Stimulated activated CD8-positive, alpha-beta memory T cell treated with anti-CD3 and anti-CD28 coated beads, Interleukin-7, amount 100 ng/mL, for 48 hours (primary cell): ENCODE measurements at regions not wholly inside any gene's neighbourhood (a gene's known extent, or its start where the extent isn't known, plus 50 kb on each side); places are given as distances from the start of the nearest gene placed in this dataset.

ENCODE experiments used
- DNase-seq, 2 donors: peaks; one replicate each; pipeline ENCODE4 v3.0.0-alpha.2; 2020; ENCODE audit warnings: low read depth in 1 of 2; ENCODE audit errors: extremely low read depth in 1 of 2

DNA sequence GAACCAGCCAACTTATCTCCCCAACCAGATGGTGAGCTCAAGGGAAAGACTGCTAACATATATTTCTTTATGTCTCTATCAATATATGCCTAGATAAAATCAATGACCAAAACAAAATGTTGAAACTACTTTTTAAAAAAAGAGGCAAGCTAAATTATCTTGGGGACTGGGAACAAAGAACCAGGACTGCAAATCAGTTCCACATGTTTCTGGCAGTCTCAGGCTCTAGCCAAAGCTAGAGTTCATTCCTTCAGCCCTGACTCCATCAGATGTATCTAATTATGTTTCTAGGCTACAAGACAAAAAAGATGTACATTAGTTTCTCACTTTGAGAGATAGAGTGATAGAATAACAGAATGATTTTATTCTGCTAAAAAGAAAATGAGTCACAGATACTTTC, 1290.3 kb upstream of the SORCS1 start:
- no peak for DNase-seq

DNA sequence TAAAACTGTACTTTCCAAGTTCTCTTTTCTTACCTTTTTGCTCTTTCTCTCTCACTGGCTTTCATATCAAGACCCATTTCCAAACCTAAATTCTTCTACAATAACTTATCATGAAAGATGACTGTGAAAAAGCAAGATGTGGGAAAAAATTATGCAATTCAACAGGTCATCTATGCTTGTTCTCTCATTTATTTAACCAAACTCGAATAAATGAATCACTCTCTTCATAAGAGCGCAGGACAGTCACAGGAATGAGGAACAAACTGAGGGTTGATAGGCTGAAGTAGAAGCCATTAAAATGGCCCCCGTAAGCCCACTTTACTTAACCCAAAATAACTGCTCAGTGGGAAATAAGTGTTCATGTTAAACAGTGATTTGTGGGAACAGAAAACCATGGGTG, 1289.7 kb upstream of the SORCS1 start:
- DNase-seq = no peak

DNA sequence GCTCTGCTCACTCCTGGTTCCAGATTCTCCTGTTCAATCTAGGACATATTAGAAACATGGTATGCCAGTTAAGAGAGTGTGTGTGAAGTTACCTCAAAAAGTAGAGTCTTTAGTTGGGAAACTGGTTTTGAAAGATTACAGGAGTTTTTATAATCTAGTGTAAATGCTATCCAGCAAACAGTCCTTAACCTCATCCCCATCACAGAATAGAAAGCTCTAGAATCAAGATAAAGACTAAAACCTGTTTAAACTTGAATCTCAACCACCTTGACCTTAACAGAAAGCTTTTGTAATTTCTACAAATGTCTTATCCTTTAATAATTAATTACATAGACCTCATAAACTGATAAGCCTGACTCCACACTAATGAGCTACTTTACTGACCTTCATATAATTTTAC, 1288.7 kb upstream of the SORCS1 start:
- no peak for DNase-seq

DNA sequence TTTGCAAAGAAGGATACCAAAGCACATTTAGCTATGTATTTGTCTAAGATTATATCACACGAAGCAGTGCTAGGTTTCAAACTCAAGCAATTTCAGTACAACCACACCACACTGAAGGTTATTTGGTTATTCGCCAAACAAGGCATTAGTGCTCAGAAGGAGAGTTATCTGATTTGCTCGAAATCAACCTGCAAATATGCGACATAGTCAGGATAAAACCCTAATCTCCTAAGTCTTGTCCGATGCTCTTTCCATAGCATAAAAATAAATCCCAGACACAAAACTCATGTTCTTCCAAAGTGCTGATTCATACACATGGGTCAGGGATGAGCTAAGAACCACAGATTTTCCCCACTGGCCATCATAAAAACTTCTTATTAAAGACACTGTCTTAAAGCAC, 1288.0 kb upstream of the SORCS1 start:
- no peak for DNase-seq

DNA sequence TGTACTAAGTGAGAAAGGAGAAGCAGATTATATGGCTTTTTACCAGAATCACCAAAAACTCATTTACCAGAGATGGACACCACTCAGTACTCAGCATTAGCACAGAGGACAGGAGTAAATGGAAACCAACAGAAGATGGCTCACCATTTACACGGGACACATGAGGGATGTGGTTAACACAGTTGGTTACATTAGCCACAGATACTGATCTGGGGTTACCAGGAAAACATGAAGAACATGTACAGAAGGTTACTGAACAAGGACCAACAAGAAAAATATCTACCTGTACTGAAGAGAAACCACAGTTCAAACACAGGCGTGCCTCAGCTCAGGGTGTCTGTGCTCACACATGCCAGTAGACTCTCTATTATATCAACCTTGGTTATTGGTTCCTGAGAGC, 1285.8 kb upstream of the SORCS1 start:
- DNase-seq = no peak

DNA sequence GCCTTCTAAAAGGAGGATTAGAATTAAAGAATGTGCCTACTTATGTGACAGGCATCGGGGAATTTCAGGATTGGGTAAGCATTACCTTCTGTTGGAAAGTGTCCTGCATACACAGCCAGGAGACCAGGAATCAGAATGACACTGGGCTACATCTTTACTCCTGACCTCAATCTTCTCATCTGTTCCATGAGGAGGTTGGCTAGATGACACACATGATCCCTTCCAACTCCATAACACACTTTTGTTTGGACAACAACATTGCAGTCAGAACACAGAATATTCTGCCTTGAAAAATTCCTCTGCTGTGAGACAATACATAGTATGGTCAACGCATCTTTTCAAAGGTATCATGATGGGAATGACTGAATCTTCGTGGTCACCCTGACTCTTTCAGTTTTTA, 1281.2 kb upstream of the SORCS1 start:
- DNase-seq = no peak

DNA sequence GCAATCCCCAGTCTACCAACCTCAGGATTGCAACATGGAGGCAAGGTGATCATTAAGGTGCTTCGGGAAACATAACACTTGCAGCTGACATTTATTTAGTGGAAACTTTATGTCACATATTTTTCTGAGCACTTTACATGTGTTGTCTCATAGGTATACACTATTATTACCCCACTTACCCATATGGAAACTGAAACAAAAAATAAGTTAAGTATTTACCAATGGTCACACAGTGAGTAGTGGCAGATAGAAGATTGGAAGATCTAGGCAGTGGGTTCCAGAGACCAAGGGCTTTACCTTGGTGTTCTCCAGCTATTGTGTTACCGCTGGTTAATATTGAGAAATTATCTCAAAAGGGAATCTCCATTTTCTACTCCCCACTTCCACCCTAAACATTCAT, 1279.1 kb upstream of the SORCS1 start:
- DNase-seq = no peak

DNA sequence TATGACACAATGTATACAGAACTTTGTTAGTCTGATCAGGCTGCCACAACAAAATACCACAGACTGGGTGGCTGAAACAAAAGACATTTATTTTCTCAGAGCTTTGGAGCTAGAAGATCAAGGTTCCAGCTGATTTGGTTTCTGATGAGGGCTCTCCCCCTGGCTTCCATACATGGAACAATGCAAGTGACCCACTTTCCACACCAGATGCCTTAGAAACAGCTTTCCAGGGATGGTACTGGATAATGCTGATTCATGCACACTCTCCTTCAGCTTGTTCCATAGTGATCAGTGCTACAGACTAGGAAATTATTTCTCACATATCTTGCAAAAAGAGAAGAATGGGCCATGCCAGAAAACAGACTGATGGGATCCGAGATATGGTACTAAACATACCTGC, 1274.9 kb upstream of the SORCS1 start:
- no peak for DNase-seq

DNA sequence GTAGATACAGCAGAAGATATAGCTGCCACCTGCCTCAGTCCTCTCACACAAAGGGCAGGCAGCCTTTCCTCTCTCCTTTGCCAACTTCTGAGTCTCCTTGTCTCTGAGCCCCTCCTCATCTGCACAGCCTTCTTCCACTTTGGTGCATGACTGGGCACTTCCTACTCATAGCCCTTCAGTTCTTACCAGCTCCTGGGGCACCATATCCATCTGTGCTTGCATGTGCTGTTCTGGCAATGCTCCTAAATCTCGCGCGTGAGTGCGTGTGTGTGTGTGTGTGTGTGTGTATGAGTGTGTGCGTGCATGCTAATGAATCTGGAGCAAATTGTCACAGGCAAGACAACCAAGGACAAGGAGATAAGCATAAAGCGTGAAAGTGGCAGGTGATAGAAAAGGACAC, 1271.6 kb upstream of the SORCS1 start:
- no peak for DNase-seq

DNA sequence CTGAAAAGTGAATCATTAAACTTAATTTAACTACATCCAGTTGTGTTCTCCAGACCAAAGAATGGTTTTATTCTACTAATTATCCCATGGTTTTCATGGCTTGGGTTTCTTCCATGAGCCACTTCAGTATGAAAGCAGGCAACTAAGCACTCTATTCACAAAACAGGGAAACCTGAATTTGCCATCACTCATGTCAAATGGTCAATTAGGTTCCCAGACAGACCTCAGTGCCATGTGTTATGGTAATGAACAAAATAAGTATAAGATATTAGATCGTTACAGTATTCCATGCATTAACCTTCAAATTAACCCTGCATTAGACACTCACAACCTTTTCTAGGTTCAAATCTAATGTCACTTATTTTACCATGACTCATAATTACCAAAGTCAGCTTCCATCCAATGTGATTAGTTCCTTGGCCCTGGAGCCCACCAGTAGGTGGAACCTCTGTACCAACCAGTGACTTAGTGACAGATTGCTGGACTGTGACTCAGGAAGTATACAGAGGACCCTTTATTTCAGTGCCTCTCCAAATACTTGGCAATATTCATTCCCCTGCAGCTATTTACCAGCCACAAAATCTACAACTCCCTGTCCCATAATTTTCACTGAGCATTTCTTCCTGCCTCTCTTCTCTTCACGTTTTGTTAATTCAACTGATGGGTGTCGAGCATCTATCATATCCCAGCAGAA, 1270.2 kb upstream of the SORCS1 start:
- DNase-seq = no peak

DNA sequence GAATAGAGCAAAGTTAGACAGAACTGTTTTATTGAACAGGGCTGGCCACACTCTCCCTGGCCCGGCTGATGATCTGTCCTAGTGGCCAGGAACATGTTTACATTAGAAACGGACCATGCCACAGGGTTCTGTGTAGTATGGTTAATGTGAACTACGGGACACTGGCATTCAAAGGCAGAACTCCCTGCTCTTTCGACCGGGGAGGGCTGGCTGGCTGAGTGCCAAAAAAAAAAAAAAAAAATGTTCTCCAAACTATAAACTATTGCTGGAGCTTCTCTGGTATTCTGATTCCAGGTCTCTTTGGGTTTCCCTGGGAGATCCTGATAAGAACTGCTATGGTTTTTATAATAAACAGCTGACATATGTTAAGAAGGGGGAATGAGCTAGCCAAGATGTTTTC, 1262.6 kb upstream of the SORCS1 start:
- no peak for DNase-seq

DNA sequence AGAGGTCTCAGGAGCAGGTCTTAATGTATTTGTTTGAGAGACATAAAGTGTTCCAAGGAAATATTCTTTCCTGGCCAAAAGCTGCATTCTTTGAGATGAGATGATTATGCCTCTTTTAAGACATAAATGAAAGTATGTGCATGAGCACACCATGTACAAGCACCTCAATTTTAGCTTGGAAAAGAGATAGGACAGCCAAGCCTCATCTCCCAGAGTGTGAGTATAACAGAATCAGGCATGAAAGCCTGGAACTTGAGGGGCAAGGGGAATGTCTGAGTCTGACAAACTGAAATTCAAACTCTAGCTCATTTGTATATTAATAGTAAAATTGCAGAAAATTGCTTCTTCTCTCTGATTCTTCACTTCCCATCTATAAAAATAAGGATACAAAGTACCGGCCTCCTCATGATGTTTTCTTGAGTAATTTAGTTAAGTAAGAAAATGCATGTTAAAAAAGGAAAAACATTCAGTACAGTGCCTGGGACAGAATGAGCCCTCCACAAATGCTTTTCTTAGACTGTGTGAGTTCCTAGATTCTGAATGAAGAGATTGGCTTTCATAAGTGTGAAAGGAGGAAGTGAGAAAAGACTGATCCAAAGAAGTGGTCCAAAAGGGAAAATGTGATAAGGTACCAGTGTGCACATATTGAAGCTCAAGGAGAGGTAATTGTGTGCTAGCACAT, 1260.9 kb upstream of the SORCS1 start:
- no peak for DNase-seq

DNA sequence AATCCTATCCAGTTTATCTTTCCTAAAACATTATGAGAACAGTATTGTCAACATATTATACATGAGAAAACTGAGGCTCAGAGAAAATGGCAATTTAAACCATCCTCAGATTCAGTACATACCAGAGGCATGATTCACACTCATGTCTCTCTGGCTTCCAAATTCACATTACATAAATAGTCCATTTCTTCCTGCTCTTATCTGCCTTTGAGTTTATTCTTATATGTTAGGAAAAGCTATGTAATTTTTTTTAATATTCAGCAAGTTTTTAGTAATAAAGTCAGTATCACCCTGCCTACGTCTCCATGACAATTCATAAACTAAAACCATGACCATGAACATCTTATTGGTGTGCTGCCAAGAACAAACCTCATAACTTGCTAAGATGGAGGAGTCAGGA, 1260.2 kb upstream of the SORCS1 start:
- DNase-seq = no peak

DNA sequence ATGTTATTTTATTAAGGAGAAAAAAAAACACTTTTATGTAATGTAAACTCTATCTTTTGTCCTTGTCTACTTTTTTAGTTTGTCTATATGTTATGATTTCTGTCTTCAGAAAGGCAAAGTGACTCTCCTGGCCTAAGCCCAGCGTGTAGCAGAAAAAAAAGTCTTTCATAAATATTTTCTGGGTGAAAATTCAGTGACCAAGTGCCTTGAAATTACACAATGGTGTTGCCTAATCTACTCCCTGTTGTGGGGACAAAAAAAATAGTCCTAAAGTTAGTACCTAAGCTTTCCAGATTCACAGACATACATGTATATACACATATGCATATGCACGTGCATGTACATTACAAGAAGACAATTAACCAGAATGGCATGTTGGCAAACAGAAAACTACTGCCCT, 1257.8 kb upstream of the SORCS1 start:
- no peak for DNase-seq

DNA sequence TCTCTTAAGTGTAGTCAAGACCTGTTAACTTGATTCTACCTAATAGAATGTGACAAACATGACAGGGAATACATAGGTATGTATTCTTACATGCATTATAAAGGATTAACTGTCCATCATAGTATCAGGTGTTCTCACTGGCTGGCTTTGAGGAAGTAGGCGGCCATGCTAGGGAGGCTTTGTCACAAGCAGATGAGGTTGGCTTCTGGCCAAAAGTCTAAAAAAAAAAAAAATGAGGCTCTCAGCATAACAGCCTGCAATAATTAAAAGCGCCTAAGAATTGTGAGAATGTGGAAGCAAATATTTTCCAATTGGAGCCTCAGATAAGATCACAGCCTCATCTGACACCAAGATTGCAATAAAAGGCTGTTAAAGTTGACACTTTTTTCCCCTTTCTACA, 1256.8 kb upstream of the SORCS1 start:
- no peak for DNase-seq

DNA sequence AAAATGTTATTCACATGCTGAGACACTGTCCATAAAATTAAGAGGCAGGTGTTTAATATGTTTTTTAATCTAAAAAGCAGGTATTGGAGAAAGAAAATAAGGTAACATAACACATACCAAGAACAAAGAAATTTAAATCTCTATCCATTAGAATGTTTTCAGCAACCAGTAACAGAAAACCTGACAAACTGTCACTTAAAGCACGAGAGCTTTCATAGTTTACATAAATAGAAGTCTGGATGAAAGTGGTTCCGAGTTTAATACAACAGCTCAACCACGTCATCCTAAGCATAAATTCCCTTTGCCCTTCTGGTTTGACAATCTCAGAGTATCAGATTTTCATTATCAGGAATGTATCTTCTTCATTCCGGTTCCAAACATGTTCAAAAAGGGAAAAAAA, 1249.4 kb upstream of the SORCS1 start:
- DNase-seq = no peak

DNA sequence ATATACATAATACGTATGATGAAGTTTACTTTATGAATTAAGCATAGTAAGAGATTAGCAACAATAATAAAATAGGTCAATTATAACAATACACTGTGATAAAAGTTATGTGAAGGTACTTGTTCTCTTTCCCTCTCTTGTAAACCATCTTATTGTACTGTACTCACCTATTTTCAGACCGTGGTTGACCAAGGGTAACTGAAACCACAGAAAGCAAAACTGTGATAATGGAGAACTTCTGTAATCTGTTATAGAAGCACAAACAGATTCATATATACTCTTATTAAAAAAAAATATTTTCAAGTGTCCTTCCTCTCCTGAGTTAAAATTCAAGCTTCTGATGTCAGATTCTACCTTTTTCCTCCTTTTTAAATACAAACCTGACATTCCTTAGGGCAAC, 1247.8 kb upstream of the SORCS1 start:
- DNase-seq = no peak

DNA sequence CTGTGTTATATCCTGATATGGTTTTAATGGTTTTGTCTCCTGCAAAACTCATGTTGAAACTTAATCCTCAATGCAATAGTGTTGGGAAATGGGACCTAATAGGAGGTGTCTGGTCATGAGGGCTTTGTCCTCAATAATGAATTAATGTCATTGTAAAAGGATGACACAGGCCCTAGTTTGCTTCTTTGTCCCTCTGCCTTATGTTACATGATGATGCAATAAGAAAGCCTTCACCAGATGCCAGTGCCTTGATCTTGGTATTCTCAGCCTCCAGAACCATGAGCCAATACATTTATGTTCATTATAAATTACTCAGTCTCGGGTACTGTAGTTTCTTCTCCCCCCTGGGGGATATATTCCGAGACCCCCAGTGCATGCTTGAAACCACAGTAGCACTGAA, 1247.4 kb upstream of the SORCS1 start:
- no peak for DNase-seq

DNA sequence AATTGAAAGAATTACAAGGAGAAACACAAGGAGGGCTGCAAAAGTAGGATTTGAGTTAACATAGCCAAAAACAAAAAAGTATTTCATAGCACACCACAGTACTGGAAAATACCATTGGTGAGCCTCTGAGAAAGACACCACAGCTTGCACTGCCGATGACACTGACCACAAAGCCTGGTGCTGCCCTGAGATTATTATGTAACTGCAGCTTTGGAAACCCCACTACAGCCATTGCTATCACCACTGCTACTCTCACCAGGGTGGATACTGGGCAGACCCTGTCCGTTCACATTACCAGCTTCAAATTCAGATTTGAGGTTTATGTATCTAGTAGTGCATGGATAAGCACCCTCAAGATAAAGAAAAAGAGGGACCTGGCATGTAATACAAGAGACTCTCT, 1246.7 kb upstream of the SORCS1 start:
- no peak for DNase-seq

DNA sequence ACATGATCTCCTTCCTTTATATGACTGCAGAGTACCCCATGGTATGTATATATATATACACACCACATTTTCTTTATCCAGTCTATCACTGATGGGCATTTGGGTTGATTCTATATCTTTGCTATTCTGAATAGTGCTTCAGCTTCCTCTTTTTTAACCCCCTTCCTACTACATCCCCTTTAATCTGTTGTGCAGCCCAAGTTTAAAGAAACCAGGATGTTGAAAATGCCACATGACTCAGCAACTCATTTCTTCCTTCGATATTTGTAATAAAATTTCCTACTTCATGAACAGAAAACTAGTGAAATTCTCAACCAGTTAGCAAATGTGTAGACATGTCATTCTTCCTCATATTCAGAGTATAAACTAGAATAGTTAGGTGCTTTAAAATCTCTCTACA, 1245.7 kb upstream of the SORCS1 start:
- no peak for DNase-seq

DNA sequence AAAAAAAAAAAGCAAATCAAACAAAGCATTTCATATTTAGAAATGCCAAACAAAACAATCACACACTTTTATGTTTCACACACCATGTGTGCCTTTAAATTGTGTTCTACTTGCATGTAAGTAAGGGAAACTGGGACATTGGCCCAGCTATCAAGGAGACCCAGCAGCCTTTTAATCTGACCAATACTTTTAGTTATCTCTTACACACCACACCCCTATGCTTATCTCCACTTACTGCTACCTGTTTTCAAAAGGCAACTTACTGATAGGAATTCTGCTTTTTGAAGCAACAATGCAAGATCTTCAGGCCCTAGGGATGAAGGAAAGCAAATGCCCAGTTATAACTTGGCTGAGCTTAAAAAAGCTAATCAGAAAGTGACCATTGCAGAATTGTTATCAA, 1244.8 kb upstream of the SORCS1 start:
- DNase-seq = no peak

DNA sequence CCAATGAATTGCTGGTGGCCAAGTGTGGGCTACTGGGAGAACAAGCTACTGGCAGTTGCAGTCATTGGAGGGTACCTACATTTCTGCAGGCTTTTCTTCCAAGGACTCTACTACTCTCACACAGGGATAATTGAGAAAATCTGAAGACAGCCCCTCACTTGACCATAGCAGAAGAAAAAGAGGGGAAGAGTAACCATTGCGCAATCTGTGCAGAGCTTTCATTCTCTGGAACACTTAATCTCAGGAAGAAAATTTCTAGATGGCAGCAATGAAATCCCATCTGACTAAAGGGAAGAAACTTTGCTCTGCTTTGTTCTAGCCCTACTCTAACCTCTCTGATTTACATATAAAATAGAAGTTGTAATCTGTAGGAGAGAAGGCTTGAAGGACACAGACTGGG, 1239.6 kb upstream of the SORCS1 start:
- no peak for DNase-seq

DNA sequence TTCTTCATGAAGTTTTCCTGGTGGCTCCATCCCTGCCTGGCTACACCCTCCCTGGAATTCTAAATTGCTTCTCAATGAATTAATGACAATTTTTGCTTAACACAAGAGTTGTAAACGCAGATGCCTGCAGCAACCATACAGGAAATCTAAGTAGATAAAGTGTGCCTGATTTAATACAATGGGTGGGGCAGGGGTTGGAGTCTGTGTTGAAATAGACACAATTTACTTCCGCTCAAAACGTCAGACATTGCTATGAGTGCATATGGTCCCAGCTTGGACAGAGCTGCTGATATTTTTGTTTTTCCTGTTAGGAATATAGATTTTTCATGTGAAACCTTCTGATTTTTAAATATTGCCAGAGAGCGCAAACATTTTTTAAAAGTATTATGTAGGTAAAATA, 1235.0 kb upstream of the SORCS1 start:
- no peak for DNase-seq
